Aorta (tissue), 5 donors: ENCODE measurements at regions not wholly inside any gene's neighbourhood (a gene's known extent, or its start where the extent isn't known, plus 50 kb on each side); places are given as distances from the start of the nearest gene placed in this dataset.

Source experiments
- ATAC-seq: fragments of 200-7000 bp; cut with Tn5 transposase; one replicate; pipeline ENCODE4 v1.9.1; 2022; ENCODE audit warnings: moderate library complexity; ENCODE audit not compliant: low FRiP score
- DNase-seq, 2 donors: peaks; one replicate each; pipeline ENCODE4 v3.0.0-alpha.2; 2020
- H3K27ac ChIP-seq, 2 donors: one replicate each; pipeline ENCODE4 v1.5.1; 2013; ENCODE audit warnings: low read length in 2 of 2, mild to moderate bottlenecking in 2 of 2, moderate library complexity in 2 of 2, control low read depth in 1 of 2, inconsistent platforms in 1 of 2, low read depth in 1 of 2
- H3K27me3 ChIP-seq, 2 donors: one replicate each; pipeline ENCODE4 v1.6.1; 2013; ENCODE audit warnings: control low read depth in 1 of 2, low read length in 1 of 2, mild to moderate bottlenecking in 1 of 2, moderate library complexity in 1 of 2; ENCODE audit not compliant: insufficient read depth in 2 of 2, control insufficient read depth in 1 of 2
- H3K36me3 ChIP-seq, 2 donors: one replicate each; pipeline ENCODE4 v1.6.1; 2013; ENCODE audit warnings: control low read depth in 1 of 2, low read length in 1 of 2, mild to moderate bottlenecking in 1 of 2; ENCODE audit not compliant: insufficient read depth in 2 of 2, control insufficient read depth in 1 of 2
- H3K4me1 ChIP-seq, 2 donors: one replicate each; pipeline ENCODE4 v1.6.1; 2013; ENCODE audit warnings: low read length in 2 of 2, control low read depth in 1 of 2, mild to moderate bottlenecking in 1 of 2, moderate library complexity in 1 of 2; ENCODE audit not compliant: insufficient read depth in 2 of 2, control insufficient read depth in 1 of 2
- H3K4me3 ChIP-seq, 2 donors: one replicate each; pipeline ENCODE4 v1.5.1; 2013; ENCODE audit warnings: low read length in 2 of 2, control low read depth in 1 of 2, mild to moderate bottlenecking in 1 of 2
- H3K9me3 ChIP-seq: one replicate; pipeline ENCODE4 v1.6.1; 2013; ENCODE audit warnings: mild to moderate bottlenecking, low read length; ENCODE audit not compliant: control insufficient read depth
- WGBS, 2 donors: extraction: QIAGEN DNeasy Blood & Tissue Kit; methylation state at CpG; one replicate each; pipeline ENCODE4 v1.1.7; 2013; 5-methylcytosine and 5-hydroxymethylcytosine counted together
- intact Hi-C, 2 donors: fragments of 100-400 bp; cut with DNase I; formaldehyde crosslinking; loops; one replicate each; pipeline versions ENCODE4 v1.14.2 to v1.15.0; 2022
- donor health status: healthy with polysubstance abuse.
- donor health status: Bipolar disorder and iron deficiency.
- donor health status: DM: no; HTN: no; CAD: no.
- donor health status: DM: no; HTN: no; CAD: no.
- donor health status: DM: yes; HTN: yes; CAD: no.

GRCh38 chr20:40785346-40785745 is 96.3 kb upstream of the MAFB start:
- H3K27ac ChIP-seq = no peak overlapping the region
- DNase-seq (no peak), ATAC-seq (no peak)
- no peaks in the 10 kb centered on the region for H3K36me3 ChIP-seq
- no peak overlapping the region for H3K4me3 ChIP-seq
- H3K9me3 ChIP-seq = no peaks in the 10 kb centered on the region
- H3K4me1 ChIP-seq = no peaks in the 10 kb centered on the region
- no peaks in the 10 kb centered on the region for H3K27me3 ChIP-seq
- WGBS, 2 donors = 97% methylated on average over 3 of the region's 3 CpGs
- intact Hi-C loops = no loop called here

DNA sequence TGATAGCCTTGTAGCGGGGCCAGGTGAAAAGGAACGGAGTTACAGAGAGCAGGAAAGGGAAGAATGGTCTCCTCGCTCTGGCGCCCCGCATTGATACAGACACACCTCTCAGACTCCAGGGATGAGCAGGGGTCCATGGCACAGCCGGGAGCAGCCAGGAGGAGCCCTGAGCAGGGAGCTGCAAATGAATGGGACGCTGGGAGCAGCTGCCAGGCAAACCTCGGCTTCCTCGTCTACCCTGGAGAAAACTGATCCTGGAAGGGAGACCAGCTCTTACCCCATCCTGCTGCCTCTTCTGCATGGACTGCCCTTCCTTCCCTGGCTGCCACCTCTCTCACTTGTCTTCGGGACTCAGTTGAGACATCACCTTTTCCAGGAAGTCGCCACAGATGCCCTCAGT is 97.3 kb upstream of the MAFB start:
- intact Hi-C loops = no loop called here
- no peak for DNase-seq
- no peak for ATAC-seq
- H3K36me3 ChIP-seq = no peaks in the 10 kb centered on the region
- no peak overlapping the region for H3K27ac ChIP-seq
- no peaks in the 10 kb centered on the region for H3K4me1 ChIP-seq
- no peaks in the 10 kb centered on the region for H3K9me3 ChIP-seq
- no peak overlapping the region for H3K4me3 ChIP-seq
- no peaks in the 10 kb centered on the region for H3K27me3 ChIP-seq
- WGBS, 2 donors = 89 to 93% methylated on average over 11 of the region's 11 CpGs

GRCh38 chr20:40787941-40788340 is 98.9 kb upstream of the MAFB start:
- no peaks in the 10 kb centered on the region for H3K36me3 ChIP-seq
- 20 to 22% methylated on average over 5 of the region's 5 CpGs for WGBS, 2 donors
- H3K27ac ChIP-seq = no peak overlapping the region
- ATAC-seq = no peak
- no peaks in the 10 kb centered on the region for H3K9me3 ChIP-seq
- no peaks in the 10 kb centered on the region for H3K4me1 ChIP-seq
- intact Hi-C loops = no loop called here
- H3K27me3 ChIP-seq = no peaks in the 10 kb centered on the region
- no peak for DNase-seq
- no peak overlapping the region for H3K4me3 ChIP-seq

GRCh38 chr20:40797425-40797824 is 108.4 kb upstream of the MAFB start:
- Histone ChIP-seq H3K27ac (no peak overlapping the region), H3K4me1 (no peaks in the 10 kb centered on the region), H3K9me3 (no peaks in the 10 kb centered on the region), H3K4me3 (no peak overlapping the region), H3K27me3 (no peaks in the 10 kb centered on the region), H3K36me3 (no peaks in the 10 kb centered on the region)
- DNase-seq = no peak
- intact Hi-C loops = loop anchor here in 1 of 2 donors (5.0 kb wide), 1 partner anchor 150 kb away; no protein-coding TSS in a partner anchor
- WGBS, 2 donors = 49 to 57% methylated on average over 4 of the region's 4 CpGs
- ATAC-seq = no peak

DNA sequence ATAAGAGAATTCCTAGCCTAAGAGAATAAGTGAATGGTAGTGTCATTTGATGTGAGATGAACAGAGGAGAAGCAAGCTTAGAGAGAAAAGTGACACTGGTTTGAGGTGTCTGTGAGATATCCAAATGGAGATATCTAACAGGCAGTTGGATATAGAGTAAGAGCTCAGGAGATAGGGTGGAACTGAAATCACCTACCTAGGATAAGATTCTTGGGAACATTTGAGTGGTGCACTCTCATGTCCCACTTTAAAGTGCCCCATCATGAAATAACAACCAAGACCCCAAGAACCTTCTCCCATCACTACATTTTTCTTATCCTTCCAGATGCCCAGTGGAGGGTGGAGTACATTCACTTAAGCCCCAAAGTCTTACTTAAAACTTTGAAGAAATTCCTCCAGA is 109.0 kb upstream of the MAFB start:
- Histone ChIP-seq H3K27me3 (no peaks in the 10 kb centered on the region), H3K4me3 (no peak overlapping the region), H3K36me3 (no peaks in the 10 kb centered on the region), H3K4me1 (no peaks in the 10 kb centered on the region), H3K27ac (no peak overlapping the region), H3K9me3 (no peaks in the 10 kb centered on the region)
- intact Hi-C loops = loop anchor here in 1 of 2 donors (5.0 kb wide), 1 partner anchor 149 kb away; no protein-coding TSS in a partner anchor
- DNase-seq (no peak), ATAC-seq (no peak)

GRCh38 chr20:40802886-40803285 is 113.8 kb upstream of the MAFB start:
- Histone ChIP-seq H3K27me3 (no peaks in the 10 kb centered on the region), H3K36me3 (no peaks in the 10 kb centered on the region), H3K4me3 (no peak overlapping the region), H3K9me3 (no peaks in the 10 kb centered on the region), H3K4me1 (no peaks in the 10 kb centered on the region), H3K27ac (no peak overlapping the region)
- intact Hi-C loops = no loop called here
- DNase-seq (no peak), ATAC-seq (no peak)
- 90 to 92% methylated on average over 3 of the region's 3 CpGs for WGBS, 2 donors

DNA sequence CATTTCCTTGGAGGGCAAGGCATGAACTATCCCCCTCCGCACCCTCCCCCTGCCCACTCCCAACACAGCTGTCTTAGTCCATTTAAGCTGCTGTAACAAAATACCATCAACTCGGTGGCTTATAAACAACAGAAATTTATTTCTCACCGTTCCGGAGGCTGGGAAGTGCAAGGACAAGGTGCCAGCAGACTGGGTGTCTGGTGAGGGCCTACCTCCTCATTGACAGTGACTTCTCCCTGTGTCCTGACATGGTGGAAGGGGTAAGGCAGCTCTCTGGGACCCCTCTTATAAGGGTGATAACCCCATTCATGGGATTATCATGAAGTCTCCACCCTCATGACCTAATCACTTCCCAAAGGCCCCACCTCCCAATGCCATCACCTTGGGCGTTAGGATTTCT is 114.3 kb upstream of the MAFB start:
- H3K27ac ChIP-seq = no peak overlapping the region
- WGBS, 2 donors = 94 to 96% methylated on average over 5 of the region's 5 CpGs

GRCh38 chr20:40805592-40805991 is 116.6 kb upstream of the MAFB start:
- Histone ChIP-seq H3K36me3 (no peaks in the 10 kb centered on the region), H3K27ac (no peak overlapping the region), H3K27me3 (no peaks in the 10 kb centered on the region), H3K4me3 (no peak overlapping the region), H3K9me3 (no peaks in the 10 kb centered on the region), H3K4me1 (no peaks in the 10 kb centered on the region)
- DNase-seq = no peak
- WGBS, 2 donors = 91 to 93% methylated on average over 3 of the region's 3 CpGs
- intact Hi-C loops = no loop called here
- no peak for ATAC-seq

More for the DNA sequence above, 114.3 kb upstream of the MAFB start:
- ATAC-seq (no peak), DNase-seq (no peak)
- Histone ChIP-seq H3K27me3 (no peaks in the 10 kb centered on the region), H3K4me3 (no peak overlapping the region), H3K4me1 (no peaks in the 10 kb centered on the region), H3K36me3 (no peaks in the 10 kb centered on the region), H3K9me3 (no peaks in the 10 kb centered on the region)
- intact Hi-C loops = no loop called here

DNA sequence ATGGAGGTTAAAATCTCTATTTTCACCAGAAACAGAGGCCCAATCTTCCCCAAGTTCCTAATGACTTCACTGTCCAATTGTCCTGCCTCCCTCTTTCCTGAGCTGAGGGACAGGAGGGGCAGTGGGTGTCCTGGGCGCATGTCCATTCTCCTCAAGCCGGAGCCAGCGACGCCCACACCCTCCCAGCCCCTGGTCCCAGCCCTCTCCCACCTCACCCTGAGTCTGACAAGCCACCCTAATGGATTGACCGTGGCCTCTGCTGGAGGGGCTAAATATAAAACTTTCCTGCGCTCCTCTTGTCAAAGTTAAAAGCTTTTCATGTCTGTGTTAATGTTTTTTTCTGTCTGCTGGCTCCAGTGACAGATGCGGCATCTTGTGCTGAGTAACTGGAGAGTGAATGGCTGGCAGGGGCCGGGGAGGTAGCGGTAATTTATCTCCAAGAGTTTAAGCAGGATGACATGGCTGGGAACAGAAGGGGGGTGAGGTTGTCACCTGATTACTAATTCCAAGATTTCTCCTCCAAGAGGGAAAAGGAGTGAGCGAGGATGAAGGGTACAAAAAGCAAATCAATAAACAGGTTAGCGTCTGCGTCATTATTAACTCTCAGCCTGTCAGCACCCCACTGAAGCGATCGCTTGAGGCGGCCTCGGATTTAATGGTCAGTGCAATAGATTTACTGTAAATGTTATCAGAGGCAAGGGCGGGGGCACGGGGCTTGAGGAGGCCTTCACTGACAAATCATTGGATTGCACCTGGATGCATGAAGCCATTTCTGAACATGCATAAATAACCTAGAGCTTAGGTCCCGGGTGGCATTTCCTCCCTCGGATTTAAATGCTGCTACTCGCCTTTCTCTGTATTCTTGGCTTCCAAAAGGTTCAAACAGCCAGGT is 118.1 kb upstream of the MAFB start:
- no peak overlapping the region for H3K27ac ChIP-seq
- 80 to 84% methylated on average over 21 of the region's 21 CpGs for WGBS, 2 donors
- H3K4me1 ChIP-seq = no peaks in the 10 kb centered on the region
- H3K36me3 ChIP-seq = no peaks in the 10 kb centered on the region
- ATAC-seq = no peak
- no peak overlapping the region for H3K4me3 ChIP-seq
- intact Hi-C loops = no loop called here
- no peak for DNase-seq
- no peaks in the 10 kb centered on the region for H3K27me3 ChIP-seq
- no peaks in the 10 kb centered on the region for H3K9me3 ChIP-seq
